Thyroid gland (tissue), 4 donors: ENCODE measurements at regions not wholly inside any gene's neighbourhood (a gene's known extent, or its start where the extent isn't known, plus 50 kb on each side); places are given as distances from the start of the nearest gene placed in this dataset.

Source experiments
- DNase-seq, 2 donors: peaks; one replicate each; pipeline ENCODE4 v3.0.0-alpha.2; 2019
- H3K27ac ChIP-seq, 3 donors: fragments of 200-600 bp; sonication (generic); 1 replicate in 2 of 3; 2 replicates in 1 of 3; pipeline ENCODE4 v1.5.1; 2016 to 2019; ENCODE audit warnings: mild to moderate bottlenecking in 1 of 3, moderate library complexity in 1 of 3
- H3K27me3 ChIP-seq: fragments of 200-600 bp; sonication (generic); one replicate; pipeline ENCODE4 v1.5.1; 2019
- H3K36me3 ChIP-seq, 2 donors: fragments of 200-600 bp; sonication (generic); one replicate each; pipeline ENCODE4 v1.5.1; 2016 to 2019
- H3K4me1 ChIP-seq, 2 donors: fragments of 200-600 bp; sonication (generic); one replicate each; pipeline ENCODE4 v1.5.1; 2017 to 2019
- H3K4me3 ChIP-seq, 3 donors: fragments of 200-600 bp; sonication (generic); replicated peaks in 1 of 3; 1 replicate in 2 of 3; 2 replicates in 1 of 3; pipeline ENCODE4 v1.5.1; 2016; ENCODE audit warnings: mild to moderate bottlenecking in 1 of 3
- H3K9me3 ChIP-seq: fragments of 200-600 bp; sonication (generic); one replicate; pipeline ENCODE4 v1.5.1; 2017
- POLR2A ChIP-seq, 2 donors: fragments of 450-650 bp; IDR thresholded peaks; one replicate each; pipeline ENCODE4 v1.6.1; 2017; ENCODE audit warnings: antibody characterized with exemption in 2 of 2, mild to moderate bottlenecking in 2 of 2, moderate library complexity in 1 of 2
- WGBS, 2 donors: methylation state at CpG; one replicate each; pipeline ENCODE4 v1.1.5; 2017; 5-methylcytosine and 5-hydroxymethylcytosine counted together
- intact Hi-C: fragments of 100-400 bp; cut with DNase I; formaldehyde crosslinking; loops from one replicate; pipeline ENCODE4 v1.15.1; 2023
- TF ChIP-seq, protein P1 (sequence below), 6 experiments: fragments of 200-600 bp in 3 of 6; fragments of 450-650 bp in 3 of 6; sonication (generic) in 3 of 6; IDR thresholded peaks; one replicate each; pipeline ENCODE4 v1.5.1; 2016 to 2019; ENCODE audit warnings: antibody characterized with exemption in 6 of 6, mild to moderate bottlenecking in 2 of 6, inconsistent platforms in 1 of 6, moderate library complexity in 1 of 6

DNA sequence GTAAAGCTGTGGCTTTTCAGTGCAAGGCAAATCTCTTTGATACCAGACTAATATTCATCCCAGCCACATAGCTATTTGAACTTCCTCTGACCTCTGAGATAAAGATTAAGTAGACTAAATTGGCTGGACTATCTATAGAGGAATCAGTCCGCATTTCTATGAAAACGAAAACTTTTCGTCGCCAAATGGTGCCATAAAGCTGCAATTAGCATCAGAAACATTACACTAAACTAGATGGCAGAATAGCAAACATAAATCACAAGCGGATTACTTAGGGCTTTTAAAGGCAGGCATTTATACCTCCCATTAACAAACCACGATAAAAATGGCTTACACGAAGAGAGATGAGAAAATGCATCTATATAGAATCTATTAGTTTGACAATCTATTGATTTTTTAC lies 1009.7 kb upstream of the CDH6 start:
- H3K4me1 ChIP-seq = no peaks in the 10 kb centered on the region
- no peak overlapping the region for H3K4me3 ChIP-seq
- intact Hi-C loops = no loop called here
- H3K27ac ChIP-seq = no peak overlapping the region
- H3K27me3 ChIP-seq = no peaks in the 10 kb centered on the region
- no peak for DNase-seq
- H3K9me3 ChIP-seq = no peaks in the 10 kb centered on the region
- TF ChIP-seq, protein P1, sequence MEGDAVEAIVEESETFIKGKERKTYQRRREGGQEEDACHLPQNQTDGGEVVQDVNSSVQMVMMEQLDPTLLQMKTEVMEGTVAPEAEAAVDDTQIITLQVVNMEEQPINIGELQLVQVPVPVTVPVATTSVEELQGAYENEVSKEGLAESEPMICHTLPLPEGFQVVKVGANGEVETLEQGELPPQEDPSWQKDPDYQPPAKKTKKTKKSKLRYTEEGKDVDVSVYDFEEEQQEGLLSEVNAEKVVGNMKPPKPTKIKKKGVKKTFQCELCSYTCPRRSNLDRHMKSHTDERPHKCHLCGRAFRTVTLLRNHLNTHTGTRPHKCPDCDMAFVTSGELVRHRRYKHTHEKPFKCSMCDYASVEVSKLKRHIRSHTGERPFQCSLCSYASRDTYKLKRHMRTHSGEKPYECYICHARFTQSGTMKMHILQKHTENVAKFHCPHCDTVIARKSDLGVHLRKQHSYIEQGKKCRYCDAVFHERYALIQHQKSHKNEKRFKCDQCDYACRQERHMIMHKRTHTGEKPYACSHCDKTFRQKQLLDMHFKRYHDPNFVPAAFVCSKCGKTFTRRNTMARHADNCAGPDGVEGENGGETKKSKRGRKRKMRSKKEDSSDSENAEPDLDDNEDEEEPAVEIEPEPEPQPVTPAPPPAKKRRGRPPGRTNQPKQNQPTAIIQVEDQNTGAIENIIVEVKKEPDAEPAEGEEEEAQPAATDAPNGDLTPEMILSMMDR (IDR thresholded peaks at IDR 0.05) = no peak
- no peak for TF ChIP-seq POLR2A (IDR thresholded peaks at IDR 0.05)
- no peaks in the 10 kb centered on the region for H3K36me3 ChIP-seq
- 86 to 89% methylated on average over 7 of the region's 7 CpGs for WGBS, 2 donors

DNA sequence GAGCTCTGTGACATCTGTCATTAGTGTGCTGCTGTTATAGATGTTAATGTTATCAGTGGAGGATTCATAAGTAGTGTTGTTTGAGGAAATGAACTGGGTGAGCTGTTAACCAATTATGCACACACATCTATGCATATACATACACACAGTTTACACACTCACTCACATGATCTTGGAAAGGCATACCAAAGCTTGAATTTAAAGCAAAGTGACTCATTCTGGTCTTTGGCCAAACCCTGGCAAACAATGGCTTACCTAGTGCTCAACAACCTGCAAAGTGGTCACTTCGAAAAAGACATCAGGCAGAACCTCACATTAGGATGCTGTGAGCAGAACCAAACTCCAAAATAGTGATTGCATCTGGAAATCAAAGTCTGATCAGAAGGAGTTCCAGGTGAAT lies 1037.3 kb upstream of the CDH6 start:
- Histone ChIP-seq H3K9me3 (no peaks in the 10 kb centered on the region), H3K27ac (no peak overlapping the region), H3K4me3 (no peak overlapping the region), H3K27me3 (no peaks in the 10 kb centered on the region), H3K36me3 (no peaks in the 10 kb centered on the region), H3K4me1 (no peaks in the 10 kb centered on the region)
- intact Hi-C loops = no loop called here
- TF ChIP-seq, protein P1 (IDR thresholded peaks at IDR 0.05) = no peak
- DNase-seq = no peak
- WGBS, 2 donors = 65 to 81% methylated on average over 1 of the region's 1 CpG

DNA sequence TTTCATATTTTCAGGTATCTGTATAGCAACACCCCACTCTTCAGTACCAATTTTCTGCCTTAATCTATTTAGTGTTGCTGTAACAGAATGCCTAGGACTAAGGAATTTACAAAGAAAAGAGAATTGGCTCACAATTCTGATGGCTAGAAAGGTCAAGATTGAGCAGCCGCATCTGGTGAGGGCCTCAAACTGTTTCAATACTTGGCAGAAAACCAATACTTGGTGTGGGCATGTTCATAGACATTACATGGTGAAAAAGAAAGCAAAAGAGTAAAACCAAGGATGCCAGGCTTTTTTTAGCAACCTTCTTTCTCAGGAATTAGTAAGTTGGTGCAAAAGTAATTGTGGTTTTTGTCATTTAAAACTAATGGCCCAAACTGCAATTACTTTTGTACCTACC lies 1041.1 kb upstream of the CDH6 start:
- 91 to 100% methylated on average over 1 of the region's 1 CpG for WGBS, 2 donors
- DNase-seq = no peak
- H3K4me3 ChIP-seq = no peak overlapping the region
- H3K27me3 ChIP-seq = no peaks in the 10 kb centered on the region
- no peaks in the 10 kb centered on the region for H3K9me3 ChIP-seq
- no peak overlapping the region for H3K27ac ChIP-seq
- TF ChIP-seq, protein P1 (IDR thresholded peaks at IDR 0.05) = no peak
- TF ChIP-seq POLR2A (IDR thresholded peaks at IDR 0.05) = no peak
- intact Hi-C loops = no loop called here
- H3K4me1 ChIP-seq = no peaks in the 10 kb centered on the region
- H3K36me3 ChIP-seq = no peaks in the 10 kb centered on the region

DNA sequence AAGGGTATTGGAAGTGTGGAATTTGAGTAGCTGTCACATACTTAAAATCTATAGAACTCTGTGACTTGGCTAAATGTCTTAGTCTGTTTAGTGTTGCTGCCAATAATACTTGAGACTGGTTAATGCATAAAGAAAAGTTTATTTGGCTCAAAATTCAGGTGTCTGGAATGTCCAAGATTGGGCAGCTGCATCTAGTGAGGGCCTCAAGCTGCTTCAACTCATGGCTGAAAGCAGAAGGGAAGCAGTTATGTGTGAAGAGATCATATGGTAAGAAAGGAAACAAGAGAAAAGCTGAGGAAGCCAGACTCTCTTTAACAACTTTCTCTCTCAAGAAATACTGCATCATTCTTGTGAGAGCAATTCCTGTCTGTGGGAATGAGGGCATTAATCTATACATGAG lies 1043.3 kb upstream of the CDH6 start:
- no peaks in the 10 kb centered on the region for H3K9me3 ChIP-seq
- H3K27me3 ChIP-seq = no peaks in the 10 kb centered on the region
- H3K4me3 ChIP-seq = no peak overlapping the region
- no peak for TF ChIP-seq POLR2A (IDR thresholded peaks at IDR 0.05)
- TF ChIP-seq, protein P1 (IDR thresholded peaks at IDR 0.05) = no peak
- intact Hi-C loops = no loop called here
- H3K4me1 ChIP-seq = no peaks in the 10 kb centered on the region
- H3K27ac ChIP-seq = no peak overlapping the region
- H3K36me3 ChIP-seq = no peaks in the 10 kb centered on the region
- DNase-seq = no peak

DNA sequence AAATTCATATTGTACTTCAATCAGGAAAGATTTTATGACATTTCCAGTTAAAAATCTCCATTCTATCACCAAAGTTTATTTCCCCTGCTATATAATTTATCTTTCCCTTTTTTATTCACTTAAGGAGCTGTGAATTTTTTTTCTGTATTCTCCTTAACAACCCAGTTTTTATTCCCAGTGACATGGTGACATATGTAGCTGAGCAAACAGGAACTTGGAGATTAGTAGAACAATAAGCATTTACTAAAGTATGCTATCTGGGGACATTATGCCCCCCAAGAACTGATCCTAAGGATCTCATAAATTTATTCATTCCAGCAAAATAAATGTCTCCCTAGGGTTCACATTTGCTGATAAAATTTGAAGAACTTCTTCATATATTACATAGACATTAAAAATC lies 1044.0 kb upstream of the CDH6 start:
- Histone ChIP-seq H3K36me3 (no peaks in the 10 kb centered on the region), H3K27ac (no peak overlapping the region), H3K9me3 (no peaks in the 10 kb centered on the region), H3K27me3 (no peaks in the 10 kb centered on the region), H3K4me3 (no peak overlapping the region), H3K4me1 (no peaks in the 10 kb centered on the region)
- intact Hi-C loops = no loop called here
- TF ChIP-seq, protein P1 (IDR thresholded peaks at IDR 0.05) = no peak
- TF ChIP-seq POLR2A (IDR thresholded peaks at IDR 0.05) = no peak
- DNase-seq = no peak
